ENCODE measurements at regions not wholly inside any gene's neighbourhood (a gene's known extent, or its start where the extent isn't known, plus 50 kb on each side); places are given as distances from the start of the nearest gene placed in this dataset.
"Not testable (repeated sequence)": the region's sequence is repeated elsewhere in the genome, so short reads cannot be mapped to it uniquely, and the experiment has no call there.

DNA sequence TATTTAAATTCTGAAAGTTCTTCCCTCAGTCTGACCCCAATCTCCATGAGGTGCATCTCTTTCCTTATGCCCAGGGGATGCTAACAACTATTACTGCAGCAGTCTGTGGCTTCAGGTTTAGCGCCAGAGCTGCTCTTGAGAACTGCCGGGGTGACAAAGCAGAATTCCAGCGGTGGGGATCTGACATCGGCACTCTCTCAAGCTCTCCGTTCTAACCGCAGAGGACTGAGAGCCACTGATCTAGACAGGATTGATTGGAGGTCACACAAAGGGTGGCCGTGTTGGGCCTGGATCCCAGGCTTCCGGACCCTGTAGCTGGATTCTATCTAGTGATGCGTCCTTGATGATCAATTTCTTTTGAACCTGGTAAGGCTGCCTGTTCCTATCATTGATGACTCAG is 155.6 kb upstream of the TMEM132C start:
- Mint-ChIP-seq H3K36me3 (ENCODE audit: unreplicated experiment) (no peaks in the 10 kb centered on the region), H3K9me3 (ENCODE audit: unreplicated experiment) (peaks cover 26% of the 10 kb centered on the region), H3K4me3 (ENCODE audit: unreplicated experiment) (no peak overlapping the region), H3K4me1 (ENCODE audit: unreplicated experiment) (no peaks in the 10 kb centered on the region), H3K27ac (ENCODE audit: unreplicated experiment) (no peak overlapping the region), H3K27me3 (ENCODE audit: unreplicated experiment) (no peaks in the 10 kb centered on the region)
- DNase-seq (ENCODE audit: extremely low spot score, unreplicated experiment), result no peak
- TF ChIP-seq CTCF (IDR thresholded peaks at IDR 0.05), result no peak

GRCh38 chr12:128111951-128112350 is 155.0 kb upstream of the TMEM132C start:
- H3K27me3 Mint-ChIP-seq (ENCODE audit: unreplicated experiment), result no peaks in the 10 kb centered on the region
- no peaks in the 10 kb centered on the region for H3K36me3 Mint-ChIP-seq (ENCODE audit: unreplicated experiment)
- no peaks in the 10 kb centered on the region for H3K4me1 Mint-ChIP-seq (ENCODE audit: unreplicated experiment)
- DNase-seq (ENCODE audit: extremely low spot score, unreplicated experiment), result no peak
- no peak for TF ChIP-seq CTCF (IDR thresholded peaks at IDR 0.05)
- no peak overlapping the region for H3K4me3 Mint-ChIP-seq (ENCODE audit: unreplicated experiment)
- no peak overlapping the region for H3K27ac Mint-ChIP-seq (ENCODE audit: unreplicated experiment)
- peaks cover 26% of the 10 kb centered on the region for H3K9me3 Mint-ChIP-seq (ENCODE audit: unreplicated experiment)

DNA sequence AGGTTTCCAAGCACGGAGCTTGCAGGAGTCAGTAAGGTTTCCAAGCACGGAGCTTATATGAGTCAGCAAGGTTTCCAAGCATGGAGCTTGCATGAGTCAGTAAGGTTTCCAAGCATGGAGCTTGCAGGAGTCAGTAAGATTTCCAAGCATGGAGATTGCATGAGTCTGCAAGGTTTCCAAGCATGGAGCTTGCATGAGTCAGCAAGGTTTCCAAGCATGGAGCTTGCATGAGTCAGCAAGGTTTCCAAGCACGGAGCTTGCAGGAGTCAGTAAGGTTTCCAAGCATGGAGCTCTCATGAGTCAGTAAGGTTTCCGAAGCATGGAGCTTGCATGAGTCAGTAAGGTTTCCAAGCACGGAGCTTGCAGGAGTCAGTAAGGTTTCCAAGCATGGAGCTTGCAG is 153.7 kb upstream of the TMEM132C start:
- not testable (repeated sequence) for H3K4me1 Mint-ChIP-seq (ENCODE audit: unreplicated experiment); H3K27ac Mint-ChIP-seq (ENCODE audit: unreplicated experiment); H3K27me3 Mint-ChIP-seq (ENCODE audit: unreplicated experiment); H3K36me3 Mint-ChIP-seq (ENCODE audit: unreplicated experiment); DNase-seq (ENCODE audit: extremely low spot score, unreplicated experiment); H3K4me3 Mint-ChIP-seq (ENCODE audit: unreplicated experiment)
- peaks cover 30% of the 10 kb centered on the region for H3K9me3 Mint-ChIP-seq (ENCODE audit: unreplicated experiment)

- H3K27ac Mint-ChIP-seq (ENCODE audit: unreplicated experiment), result no peak overlapping the region
- H3K9me3 Mint-ChIP-seq (ENCODE audit: unreplicated experiment), result peaks cover 30% of the 10 kb centered on the region
- H3K27me3 Mint-ChIP-seq (ENCODE audit: unreplicated experiment), result no peaks in the 10 kb centered on the region
- H3K4me1 Mint-ChIP-seq (ENCODE audit: unreplicated experiment), result no peaks in the 10 kb centered on the region
- H3K4me3 Mint-ChIP-seq (ENCODE audit: unreplicated experiment), result no peak overlapping the region
- no peaks in the 10 kb centered on the region for H3K36me3 Mint-ChIP-seq (ENCODE audit: unreplicated experiment)
- DNase-seq (ENCODE audit: extremely low spot score, unreplicated experiment), result no peak
- no peak for TF ChIP-seq CTCF (IDR thresholded peaks at IDR 0.05)
These were observed 152.5 kb upstream of the TMEM132C start for GRCh38 chr12:128114485-128114884.

DNA sequence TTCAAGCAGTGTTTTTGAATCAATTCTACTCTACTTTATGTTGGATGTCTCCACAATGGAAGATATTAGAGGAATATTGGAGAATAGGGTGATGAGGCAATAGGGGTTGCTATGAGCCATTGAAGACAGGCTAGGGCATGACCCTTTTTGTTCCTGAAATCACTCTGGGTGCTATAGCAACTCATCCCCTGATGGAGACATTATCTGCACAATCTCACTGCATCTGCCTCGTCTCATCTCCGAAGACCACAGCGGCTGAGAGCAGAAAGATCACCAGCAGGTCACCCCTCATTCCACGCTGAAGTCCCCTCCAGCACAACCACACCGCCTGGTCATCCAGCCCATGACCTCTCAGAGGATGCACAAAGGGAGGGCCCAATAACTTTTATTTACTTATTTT is 150.4 kb upstream of the TMEM132C start:
- H3K27me3 Mint-ChIP-seq (ENCODE audit: unreplicated experiment), result no peaks in the 10 kb centered on the region
- H3K36me3 Mint-ChIP-seq (ENCODE audit: unreplicated experiment), result no peaks in the 10 kb centered on the region
- no peak overlapping the region for H3K27ac Mint-ChIP-seq (ENCODE audit: unreplicated experiment)
- no peak overlapping the region for H3K4me3 Mint-ChIP-seq (ENCODE audit: unreplicated experiment)
- no peaks in the 10 kb centered on the region for H3K4me1 Mint-ChIP-seq (ENCODE audit: unreplicated experiment)
- no peak for DNase-seq (ENCODE audit: extremely low spot score, unreplicated experiment)
- H3K9me3 Mint-ChIP-seq (ENCODE audit: unreplicated experiment), result peaks cover 30% of the 10 kb centered on the region
- TF ChIP-seq CTCF (IDR thresholded peaks at IDR 0.05), result no peak

- H3K27ac Mint-ChIP-seq (ENCODE audit: unreplicated experiment), result no peak overlapping the region
- no peaks in the 10 kb centered on the region for H3K27me3 Mint-ChIP-seq (ENCODE audit: unreplicated experiment)
- no peaks in the 10 kb centered on the region for H3K36me3 Mint-ChIP-seq (ENCODE audit: unreplicated experiment)
- H3K4me1 Mint-ChIP-seq (ENCODE audit: unreplicated experiment), result no peaks in the 10 kb centered on the region
- no peak overlapping the region for H3K4me3 Mint-ChIP-seq (ENCODE audit: unreplicated experiment)
- DNase-seq (ENCODE audit: extremely low spot score, unreplicated experiment), result no peak
- no peak for TF ChIP-seq CTCF (IDR thresholded peaks at IDR 0.05)
- peaks cover 24% of the 10 kb centered on the region for H3K9me3 Mint-ChIP-seq (ENCODE audit: unreplicated experiment)
These were observed 146.9 kb upstream of the TMEM132C start for GRCh38 chr12:128120035-128120434.

All from osteocyte (in vitro differentiated cells).